Activated T-helper 2 cell treated with anti-CD3 and anti-CD28 coated beads, Interferon-gamma antibody, Interleukin-2, Interleukin-4, amounts not matched to agents 10 μg/mL and 5 μg/mL and 100 μg/mL, durations not matched to agents 14 hours and 24 hours and 36 hours (primary cell): ENCODE measurements at regions not wholly inside any gene's neighbourhood (a gene's known extent, or its start where the extent isn't known, plus 50 kb on each side); places are given as distances from the start of the nearest gene placed in this dataset.

Source experiments
- DNase-seq: peaks from one replicate; pipeline ENCODE4 v3.0.0; 2021; ENCODE audit warnings: low spot score
- H3K27ac Mint-ChIP-seq: one replicate; pipeline ENCODE4 v1.8.0; 2021; ENCODE audit warnings: mixed read lengths
- H3K27me3 Mint-ChIP-seq: one replicate; pipeline ENCODE4 v1.8.0; 2021; ENCODE audit warnings: low read depth, mixed read lengths
- H3K36me3 Mint-ChIP-seq: one replicate; pipeline ENCODE4 v1.8.0; 2021; ENCODE audit warnings: low read depth, mixed read lengths
- H3K4me1 Mint-ChIP-seq: one replicate; pipeline ENCODE4 v1.8.0; 2021; ENCODE audit warnings: low read depth, mixed read lengths
- H3K4me3 Mint-ChIP-seq: one replicate; pipeline ENCODE4 v1.8.0; 2021; ENCODE audit warnings: low read depth, mild to moderate bottlenecking, moderate library complexity, mixed read lengths
- H3K9me3 Mint-ChIP-seq: one replicate; pipeline ENCODE4 v1.8.0; 2021; ENCODE audit warnings: mixed read lengths
- intact Hi-C: fragments of 100-400 bp; cut with micrococcal nuclease; formaldehyde crosslinking; loops from one replicate; pipeline ENCODE4 v1.15.1; 2023

DNA sequence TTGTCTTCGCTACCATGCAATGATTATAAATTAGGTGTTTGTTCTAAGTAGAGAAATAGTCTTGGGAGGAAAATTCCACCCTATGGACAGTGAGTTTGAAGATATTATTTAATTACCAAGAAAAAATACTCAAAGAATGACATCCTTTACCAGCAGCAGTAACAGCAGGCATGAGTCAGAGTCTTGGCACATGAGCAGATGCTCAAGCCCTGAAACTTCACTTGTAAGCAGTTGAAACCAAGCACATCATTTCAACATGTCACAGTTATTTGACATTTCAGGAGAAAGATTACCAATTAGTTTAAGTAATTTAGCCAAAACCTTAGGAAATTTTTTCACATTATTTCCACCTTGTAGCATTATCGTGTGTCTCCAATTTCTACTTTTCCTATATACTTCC, 99.2 kb downstream of the C12orf50 start:
- no peak for DNase-seq
- intact Hi-C loops: no loop called here

DNA sequence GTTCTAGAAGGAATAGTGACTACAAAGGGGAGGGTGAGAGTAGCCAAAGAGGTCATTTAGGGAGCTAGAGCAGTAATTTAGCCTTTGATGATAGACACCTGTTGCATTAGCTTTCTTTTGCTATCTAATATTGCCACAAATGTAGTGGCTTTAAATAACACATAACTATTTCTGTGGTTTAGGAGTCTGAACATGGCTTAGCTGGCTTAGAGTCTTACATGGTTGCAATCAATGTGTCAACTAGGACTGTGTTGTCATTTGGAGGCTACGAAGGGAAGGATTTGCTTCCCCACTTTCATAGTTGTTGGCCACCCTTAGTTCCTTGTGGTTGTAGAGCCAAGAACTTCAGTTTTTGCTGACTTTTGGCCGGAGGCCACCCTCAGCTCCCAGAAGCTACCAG, 99.9 kb downstream of the C12orf50 start:
- Mint-ChIP-seq H3K36me3 (no peaks in the 10 kb centered on the region), H3K4me1 (no peaks in the 10 kb centered on the region), H3K4me3 (no peak overlapping the region), H3K27me3 (no peaks in the 10 kb centered on the region), H3K27ac (no peak overlapping the region), H3K9me3 (no peaks in the 10 kb centered on the region)
- intact Hi-C loops: no loop called here
- no peak for DNase-seq

More for the DNA sequence above, 99.2 kb downstream of the C12orf50 start:
- Mint-ChIP-seq H3K4me1 (no peaks in the 10 kb centered on the region), H3K4me3 (no peak overlapping the region), H3K27me3 (no peaks in the 10 kb centered on the region), H3K36me3 (no peaks in the 10 kb centered on the region), H3K9me3 (no peaks in the 10 kb centered on the region), H3K27ac (no peak overlapping the region)

DNA sequence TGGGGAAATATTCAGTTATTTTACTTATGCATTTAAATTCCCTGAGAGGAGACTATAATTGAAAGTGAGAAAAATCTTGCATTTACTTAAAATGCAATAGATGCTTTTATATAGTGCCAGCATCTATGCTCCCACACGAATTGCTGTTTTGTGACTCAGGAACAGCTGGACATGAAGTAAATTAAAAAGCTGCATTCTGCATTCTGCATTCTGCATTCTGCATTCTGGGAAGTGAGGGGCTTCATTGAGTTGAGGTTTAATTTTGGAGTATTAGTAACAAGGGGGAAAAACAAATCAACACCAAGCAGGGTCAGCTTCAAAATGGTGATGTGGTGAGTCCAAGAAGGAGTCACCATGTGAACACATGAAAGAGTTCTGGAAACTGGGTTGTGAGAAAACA, 101.2 kb downstream of the C12orf50 start:
- no peak for DNase-seq
- Mint-ChIP-seq H3K4me3 (no peak overlapping the region), H3K9me3 (no peaks in the 10 kb centered on the region), H3K4me1 (no peaks in the 10 kb centered on the region), H3K36me3 (no peaks in the 10 kb centered on the region), H3K27me3 (no peaks in the 10 kb centered on the region), H3K27ac (no peak overlapping the region)
- intact Hi-C loops: no loop called here

DNA sequence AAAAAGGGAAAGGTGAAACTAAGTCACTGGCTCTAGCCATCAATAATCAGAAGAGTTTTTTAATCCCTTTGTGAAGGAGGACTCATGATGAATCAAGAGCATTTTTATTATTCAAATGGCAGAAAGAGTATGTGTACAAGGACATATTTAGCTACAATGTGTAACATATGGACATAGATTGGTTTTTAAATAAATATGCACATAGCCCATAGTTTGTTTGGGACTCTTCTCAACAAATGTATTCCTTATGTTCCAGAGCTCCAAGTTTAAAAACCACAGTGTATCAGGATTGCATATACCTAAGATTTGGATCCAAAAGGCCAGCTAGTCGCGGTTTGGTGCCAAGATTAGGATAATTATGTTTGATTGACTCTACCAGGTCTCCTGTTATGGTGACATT, 104.2 kb downstream of the C12orf50 start:
- DNase-seq: no peak
- no peaks in the 10 kb centered on the region for H3K36me3 Mint-ChIP-seq
- H3K4me3 Mint-ChIP-seq: no peak overlapping the region
- H3K9me3 Mint-ChIP-seq: no peaks in the 10 kb centered on the region
- H3K27me3 Mint-ChIP-seq: no peaks in the 10 kb centered on the region
- intact Hi-C loops: no loop called here
- H3K4me1 Mint-ChIP-seq: no peaks in the 10 kb centered on the region
- H3K27ac Mint-ChIP-seq: no peak overlapping the region

- H3K36me3 Mint-ChIP-seq: no peaks in the 10 kb centered on the region
- intact Hi-C loops: no loop called here
- H3K4me3 Mint-ChIP-seq: no peak overlapping the region
- H3K9me3 Mint-ChIP-seq: no peaks in the 10 kb centered on the region
- no peaks in the 10 kb centered on the region for H3K27me3 Mint-ChIP-seq
- H3K4me1 Mint-ChIP-seq: no peaks in the 10 kb centered on the region
- no peak overlapping the region for H3K27ac Mint-ChIP-seq
- no peak for DNase-seq
Measured at GRCh38 chr12:87924149-87924548, 105.1 kb downstream of the C12orf50 start.

- no peak overlapping the region for H3K27ac Mint-ChIP-seq
- no peaks in the 10 kb centered on the region for H3K27me3 Mint-ChIP-seq
- no peak overlapping the region for H3K4me3 Mint-ChIP-seq
- H3K9me3 Mint-ChIP-seq: no peaks in the 10 kb centered on the region
- intact Hi-C loops: no loop called here
- no peak for DNase-seq
- H3K4me1 Mint-ChIP-seq: no peaks in the 10 kb centered on the region
- no peaks in the 10 kb centered on the region for H3K36me3 Mint-ChIP-seq
Measured at GRCh38 chr12:87923361-87923760, 105.8 kb downstream of the C12orf50 start.

DNA sequence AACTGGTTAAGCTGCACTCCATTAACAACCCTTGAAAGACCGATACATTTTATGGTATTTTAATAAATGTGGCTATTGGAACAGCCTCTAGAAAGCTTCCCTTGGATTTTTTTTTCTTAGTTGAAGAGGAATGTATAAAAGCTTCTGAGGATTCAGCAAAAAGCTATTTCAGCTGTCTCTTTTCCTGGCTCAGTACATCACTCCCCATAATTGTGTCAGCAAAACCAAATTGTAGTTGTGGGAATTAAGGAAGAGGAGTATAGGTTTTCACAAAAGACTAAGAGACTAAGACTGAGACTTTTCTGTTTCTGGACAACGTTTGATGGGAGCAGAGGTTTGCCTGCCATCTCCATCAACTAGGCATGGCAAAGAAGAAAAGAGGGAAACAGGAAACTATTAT, 106.5 kb downstream of the C12orf50 start:
- Mint-ChIP-seq H3K27ac (no peak overlapping the region), H3K27me3 (no peaks in the 10 kb centered on the region), H3K9me3 (no peaks in the 10 kb centered on the region), H3K4me3 (no peak overlapping the region), H3K36me3 (no peaks in the 10 kb centered on the region), H3K4me1 (no peaks in the 10 kb centered on the region)
- DNase-seq: no peak
- intact Hi-C loops: no loop called here

GRCh38 chr12:87921621-87922020, 107.6 kb downstream of the C12orf50 start:
- Mint-ChIP-seq H3K27ac (no peak overlapping the region), H3K27me3 (no peaks in the 10 kb centered on the region), H3K4me3 (no peak overlapping the region), H3K9me3 (no peaks in the 10 kb centered on the region), H3K4me1 (no peaks in the 10 kb centered on the region), H3K36me3 (no peaks in the 10 kb centered on the region)
- intact Hi-C loops: no loop called here
- DNase-seq: no peak

DNA sequence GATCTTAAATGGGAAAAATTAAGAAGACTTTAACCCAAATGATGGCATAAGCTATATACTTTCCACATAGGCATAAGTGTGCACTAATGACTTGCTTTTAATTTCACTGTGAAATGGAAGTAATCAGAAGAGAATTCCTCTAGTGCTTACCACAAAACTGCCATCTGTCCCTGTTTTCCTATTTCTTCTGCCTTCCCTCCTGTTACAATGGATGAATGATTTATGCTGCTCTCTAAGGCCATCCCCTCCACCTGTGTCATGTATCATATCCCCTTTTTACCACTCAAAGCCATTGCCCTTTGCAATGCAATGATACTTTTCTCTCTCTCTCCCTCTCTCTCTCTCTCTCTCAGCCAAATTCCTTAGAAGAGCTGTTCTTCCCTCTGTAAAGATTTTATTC, 109.1 kb downstream of the C12orf50 start:
- Mint-ChIP-seq H3K4me1 (no peaks in the 10 kb centered on the region), H3K27me3 (no peaks in the 10 kb centered on the region), H3K9me3 (no peaks in the 10 kb centered on the region), H3K36me3 (no peaks in the 10 kb centered on the region), H3K4me3 (no peak overlapping the region), H3K27ac (no peak overlapping the region)
- intact Hi-C loops: no loop called here
- DNase-seq: no peak

GRCh38 chr12:87901457-87901856, 127.7 kb downstream of the C12orf50 start:
- Mint-ChIP-seq H3K9me3 (no peaks in the 10 kb centered on the region), H3K4me3 (no peak overlapping the region), H3K36me3 (no peaks in the 10 kb centered on the region), H3K4me1 (peaks cover 4% of the 10 kb centered on the region), H3K27ac (no peak overlapping the region), H3K27me3 (no peaks in the 10 kb centered on the region)
- no peak for DNase-seq
- intact Hi-C loops: no loop called here

- no peaks in the 10 kb centered on the region for H3K36me3 Mint-ChIP-seq
- no peak overlapping the region for H3K4me3 Mint-ChIP-seq
- no peaks in the 10 kb centered on the region for H3K9me3 Mint-ChIP-seq
- no peak for DNase-seq
- intact Hi-C loops: no loop called here
- no peaks in the 10 kb centered on the region for H3K27me3 Mint-ChIP-seq
- H3K4me1 Mint-ChIP-seq: no peaks in the 10 kb centered on the region
- H3K27ac Mint-ChIP-seq: no peak overlapping the region
Measured at GRCh38 chr12:87897662-87898061, 131.5 kb downstream of the C12orf50 start.

GRCh38 chr12:87883806-87884205, 145.4 kb downstream of the C12orf50 start:
- no peaks in the 10 kb centered on the region for H3K36me3 Mint-ChIP-seq
- no peaks in the 10 kb centered on the region for H3K27me3 Mint-ChIP-seq
- DNase-seq: no peak
- no peak overlapping the region for H3K4me3 Mint-ChIP-seq
- intact Hi-C loops: no loop called here
- no peak overlapping the region for H3K27ac Mint-ChIP-seq
- no peaks in the 10 kb centered on the region for H3K4me1 Mint-ChIP-seq
- no peaks in the 10 kb centered on the region for H3K9me3 Mint-ChIP-seq

DNA sequence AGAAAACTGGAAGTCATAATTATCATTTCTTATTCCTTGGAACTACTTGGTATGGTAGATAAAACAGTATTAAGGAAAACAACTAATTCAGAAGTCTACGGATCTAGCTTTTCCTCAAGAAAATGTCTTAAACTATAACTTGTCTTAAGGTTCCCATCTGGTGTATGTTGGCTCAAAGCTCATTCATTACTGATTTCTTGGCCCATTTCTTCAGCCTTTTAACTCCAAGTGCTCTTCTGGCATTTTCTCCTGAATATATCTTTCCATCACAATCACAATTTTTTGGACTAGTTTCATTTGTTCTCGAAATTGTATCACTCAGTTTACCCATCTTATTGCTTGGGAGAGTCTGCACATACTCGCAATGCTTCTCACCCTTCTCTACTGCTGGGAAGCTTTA, 150.1 kb downstream of the C12orf50 start:
- Mint-ChIP-seq H3K4me1 (no peaks in the 10 kb centered on the region), H3K27ac (no peak overlapping the region), H3K36me3 (no peaks in the 10 kb centered on the region), H3K27me3 (no peaks in the 10 kb centered on the region), H3K9me3 (peaks cover 5% of the 10 kb centered on the region), H3K4me3 (no peak overlapping the region)
- no peak for DNase-seq
- intact Hi-C loops: no loop called here
